IMR-90 (cell line): ENCODE measurements at regions not wholly inside any gene's neighbourhood (a gene's known extent, or its start where the extent isn't known, plus 50 kb on each side); places are given as distances from the start of the nearest gene placed in this dataset.

ENCODE experiments used
- ATAC-seq: fragments of 200-7000 bp; cut with Tn5 transposase; 2 replicates; pipeline ENCODE4 v1.9.1; 2020; ENCODE audit warnings: low read depth, mild to moderate bottlenecking, moderate library complexity
- BruUV-seq: library from RNA; stranded (reverse); fragments of 400-500 nt; replicated peaks from 2 replicates; lab custom pipeline; 2021; lab: Mats Ljungman, UMichigan
- CTCF ChIA-PET: fragments of 300-600 bp; formaldehyde crosslinking; extraction: SDS; loops from one replicate; lab custom pipeline; 2021; ENCODE audit warnings: antibody characterized with exemption; lab: Yijun Ruan, JAX
- POLR2A ChIA-PET: fragments of 300-600 bp; sonication (Branson Sonifier 250); formaldehyde crosslinking; loops from one replicate; lab custom pipeline; 2022; ENCODE audit warnings: antibody characterized with exemption; ENCODE audit not compliant: unreplicated experiment; lab: Charles Lee
- DNase-seq: peaks from one replicate; pipeline ENCODE4 v3.0.0; 2013
- H2AFZ ChIP-seq: replicated peaks from 2 replicates; pipeline ENCODE3; 2013; ENCODE audit warnings: low read length, mild to moderate bottlenecking; ENCODE audit not compliant: poor library complexity
- H2AK5ac ChIP-seq: 2 replicates; pipeline ENCODE4 v1.6.1; 2013; ENCODE audit warnings: low read depth, low read length, inconsistent platforms
- H2AK9ac ChIP-seq: replicated peaks from 2 replicates; pipeline ENCODE3; 2013; ENCODE audit warnings: mild to moderate bottlenecking, low read depth, low read length, moderate library complexity; ENCODE audit not compliant: poor library complexity
- H2BK120ac ChIP-seq: 2 replicates; pipeline ENCODE4 v1.6.1; 2013; ENCODE audit warnings: low read depth, low read length, inconsistent platforms
- H2BK15ac ChIP-seq: 3 replicates; pipeline ENCODE4 v1.6.1; 2013; ENCODE audit warnings: low read depth, low read length, inconsistent platforms
- H2BK20ac ChIP-seq: 2 replicates; pipeline ENCODE4 v1.6.1; 2013; ENCODE audit warnings: low read depth, mild to moderate bottlenecking, inconsistent platforms, low read length, moderate library complexity
- H2BK5ac ChIP-seq: 2 replicates; pipeline ENCODE4 v1.6.1; 2013; ENCODE audit warnings: mild to moderate bottlenecking, low read depth, low read length, inconsistent platforms; ENCODE audit not compliant: poor library complexity, severe bottlenecking
- H3K14ac ChIP-seq: replicated peaks from 2 replicates; pipeline ENCODE4 v1.6.1; 2013; ENCODE audit warnings: low read depth, low read length, inconsistent platforms
- H3K18ac ChIP-seq: 2 replicates; pipeline ENCODE4 v1.6.1; 2013; ENCODE audit warnings: low read depth, low read length, control low read depth
- H3K23ac ChIP-seq: 2 replicates; pipeline ENCODE4 v1.6.1; 2013; ENCODE audit warnings: low read depth, low read length, inconsistent platforms
- H3K27ac ChIP-seq: 2 replicates; pipeline ENCODE4 v1.5.1; 2013; ENCODE audit warnings: mild to moderate bottlenecking, control low read depth, low read length; ENCODE audit not compliant: insufficient read depth
- H3K27me3 ChIP-seq: 2 replicates; pipeline ENCODE4 v1.6.1; 2013; ENCODE audit warnings: low read length; ENCODE audit not compliant: control insufficient read depth, insufficient read depth
- H3K36me3 ChIP-seq: 2 replicates; pipeline ENCODE4 v1.6.1; 2013; ENCODE audit warnings: low read length, mixed read lengths; ENCODE audit not compliant: control insufficient read depth, insufficient read depth
- H3K4ac ChIP-seq: 2 replicates; pipeline ENCODE4 v1.6.1; 2013; ENCODE audit warnings: low read depth, low read length, inconsistent platforms
- H3K4me1 ChIP-seq: 2 replicates; pipeline ENCODE4 v1.6.1; 2013; ENCODE audit warnings: low read length, mixed read lengths; ENCODE audit not compliant: control insufficient read depth, insufficient read depth
- H3K4me2 ChIP-seq: 2 replicates; pipeline ENCODE4 v1.6.1; 2013; ENCODE audit warnings: low read depth, mild to moderate bottlenecking, control low read depth, low read length, moderate library complexity
- H3K4me3 ChIP-seq: 2 replicates; pipeline ENCODE4 v1.5.1; 2013; ENCODE audit warnings: low read depth, mild to moderate bottlenecking, control low read depth, low read length, moderate library complexity; ENCODE audit not compliant: insufficient read depth
- H3K56ac ChIP-seq: 2 replicates; pipeline ENCODE4 v1.6.1; 2013; ENCODE audit warnings: low read length, inconsistent platforms; ENCODE audit not compliant: insufficient read depth; ENCODE audit errors: extremely low read depth
- H3K79me1 ChIP-seq, 2 experiments: 2 replicates each; pipeline ENCODE4 v1.6.1; 2013; ENCODE audit warnings: low read length in 2 of 2, inconsistent platforms in 1 of 2, low read depth in 1 of 2
- H3K9ac ChIP-seq: 2 replicates; pipeline ENCODE4 v1.6.1; 2013; ENCODE audit warnings: low read depth, low read length, control low read depth
- H3K9me1 ChIP-seq: 2 replicates; pipeline ENCODE4 v1.6.1; 2013; ENCODE audit warnings: low read length, inconsistent platforms; ENCODE audit not compliant: insufficient read depth
- H3K9me3 ChIP-seq: 2 replicates; pipeline ENCODE4 v1.6.1; 2013; ENCODE audit warnings: low read length; ENCODE audit not compliant: control insufficient read depth, insufficient read depth
- H4K20me1 ChIP-seq: 2 replicates; pipeline ENCODE4 v1.6.1; 2013; ENCODE audit warnings: low read length, inconsistent platforms; ENCODE audit not compliant: insufficient read depth
- H4K5ac ChIP-seq: 2 replicates; pipeline ENCODE4 v1.6.1; 2013; ENCODE audit warnings: mild to moderate bottlenecking, low read depth, low read length, control low read depth
- H4K8ac ChIP-seq, 2 experiments: 2 replicates each; pipeline ENCODE4 v1.6.1; 2013; ENCODE audit warnings: low read depth in 2 of 2, low read length in 2 of 2, control low read depth in 1 of 2, inconsistent platforms in 1 of 2
- H4K91ac ChIP-seq: 2 replicates; pipeline ENCODE4 v1.6.1; 2013; ENCODE audit warnings: low read depth, low read length, inconsistent platforms; ENCODE audit not compliant: insufficient read depth
- CTCF ChIP-seq: conservative IDR thresholded peaks from 2 replicates; pipeline ENCODE4 v1.5.1; 2012; ENCODE audit warnings: mild to moderate bottlenecking, low read depth, low read length, improper control_type of control experiment
- MAFK ChIP-seq: IDR thresholded peaks from 2 replicates; pipeline ENCODE4 v1.6.1; 2012; ENCODE audit warnings: low read depth, low read length, improper control_type of control experiment
- MAZ ChIP-seq: IDR thresholded peaks from 2 replicates; pipeline ENCODE4 v1.6.1; 2012; ENCODE audit warnings: low read depth, mild to moderate bottlenecking, low read length, improper control_type of control experiment, moderate library complexity, borderline replicate concordance
- MXI1 ChIP-seq: IDR thresholded peaks from 2 replicates; pipeline ENCODE4 v1.6.1; 2012; ENCODE audit warnings: low read depth, mild to moderate bottlenecking, low read length, moderate library complexity, borderline replicate concordance
- POLR2A ChIP-seq: IDR thresholded peaks from 2 replicates; pipeline ENCODE4 v1.6.1; 2012; ENCODE audit warnings: mild to moderate bottlenecking, low read depth, low read length
- RAD21 ChIP-seq: IDR thresholded peaks from 2 replicates; pipeline ENCODE4 v1.6.1; 2012; ENCODE audit warnings: low read length, improper control_type of control experiment
- USF2 ChIP-seq: fragments of 150-350 bp; IDR thresholded peaks from 2 replicates; pipeline ENCODE4 v1.6.1; 2017; ENCODE audit warnings: mild to moderate bottlenecking, antibody characterized with exemption, low read length, low read depth
- WGBS, 2 experiments: methylation state at CpG; one replicate each; pipeline versions ENCODE4 v1.1.5 to v1.1.7; 2013; ENCODE audit warnings: missing lambda C conversion rate in 2 of 2; ENCODE audit not compliant: insufficient read length in 1 of 2; ENCODE audit errors: extremely low coverage in 2 of 2; 5-methylcytosine and 5-hydroxymethylcytosine counted together
- dilution Hi-C: fragments of 300-500 bp; cut with HindIII; formaldehyde crosslinking; loops from one replicate; pipeline ENCODE4 v1.14.3; 2018; ENCODE audit warnings: low sequenced_read_pairs; ENCODE audit not compliant: unreplicated experiment
- in situ Hi-C: fragments of 300-500 bp; cut with MboI; formaldehyde crosslinking; loops from 3 replicates; pipeline ENCODE4 v1.14.3; 2019; ENCODE audit warnings: low sequenced_read_pairs, inconsistent platforms, mixed read lengths
- intact Hi-C: fragments of 100-400 bp; cut with micrococcal nuclease; formaldehyde crosslinking; loops from 2 replicates; pipeline ENCODE4 v1.10.0; 2022

GRCh38 chr18:75683426-75683825 is 255.9 kb upstream of the SMIM21 start:
- Histone ChIP-seq H2BK5ac (no peak overlapping the region), H2BK120ac (no peak overlapping the region), H2AK9ac (no peak overlapping the region), H3K27me3 (no peaks in the 10 kb centered on the region; the same call in 1 of the 2 replicates), H2AFZ (no peak overlapping the region), H3K56ac (no peak overlapping the region), H2BK20ac (no peak overlapping the region), H4K20me1 (no peaks in the 10 kb centered on the region), H3K4me2 (no peak overlapping the region), H3K4me1 (no peaks in the 10 kb centered on the region), H2AK5ac (no peak overlapping the region), H3K9me1 (no peaks in the 10 kb centered on the region), H3K18ac (no peak overlapping the region), H3K4ac (no peak overlapping the region), H3K79me1 (no peaks in the 10 kb centered on the region), H4K5ac (no peak overlapping the region), H3K9ac (no peak overlapping the region), H3K9me3 (no peaks in the 10 kb centered on the region), H3K4me3 (no peak overlapping the region), H2BK15ac (no peak overlapping the region), H4K91ac (no peak overlapping the region), H3K14ac (no peak overlapping the region), H3K27ac (no peak overlapping the region), H4K8ac (no peak overlapping the region), H3K23ac (no peak overlapping the region), H3K36me3 (no peaks in the 10 kb centered on the region)
- ChIA-PET POLR2A (interaction anchor here (0.7 kb wide), 1 partner anchor 265 kb away, joined by 5 read pairs; no protein-coding TSS in a partner anchor), CTCF (no interaction called here)
- WGBS, 2 experiments, result no CpG with 5 or more reads among the region's 8 CpGs
- TF ChIP-seq MAFK, result no peak
- no peak for TF ChIP-seq MAZ
- TF ChIP-seq RAD21, result no peak
- TF ChIP-seq USF2, result no peak
- no peak for TF ChIP-seq CTCF
- no peak for TF ChIP-seq POLR2A
- no peak for TF ChIP-seq MXI1
- dilution Hi-C loops, result no loop called here
- ATAC-seq (no peak), DNase-seq (no peak)
- in situ Hi-C loops, result no loop called here
- BruUV-seq, result no TSS peak
- intact Hi-C loops, result no loop called here
